ENCODE measurements at regions not wholly inside any gene's neighbourhood (a gene's known extent, or its start where the extent isn't known, plus 50 kb on each side); places are given as distances from the start of the nearest gene placed in this dataset.
"Not testable (repeated sequence)": the region's sequence is repeated elsewhere in the genome, so short reads cannot be mapped to it uniquely, and the experiment has no call there.

- Histone ChIP-seq H3K36me3 (no peaks in the 10 kb centered on the region), H3K4me3 (no peak overlapping the region), H3K9me3 (no peaks in the 10 kb centered on the region), H3K27me3 (no peaks in the 10 kb centered on the region), H3K4me1 (no peaks in the 10 kb centered on the region), H3K27ac (no peak overlapping the region)
- no peak for TF ChIP-seq POLR2A (IDR thresholded peaks at IDR 0.05)
- no peak for TF ChIP-seq CTCF (IDR thresholded peaks at IDR 0.05)
- intact Hi-C loops (cut with DNase I), result no loop called here
- DNase-seq, result no peak
- WGBS, 4 donors, result 17 to 26% (median 21%) methylated on average over 1 of the region's 1 CpG
- ATAC-seq, result no peak
Observed at GRCh38 chr6:51203504-51203903, 384.8 kb downstream of the TFAP2B start.

- ATAC-seq; H3K36me3 ChIP-seq; H3K27me3 ChIP-seq; DNase-seq; H3K9me3 ChIP-seq; H3K4me3 ChIP-seq; H3K27ac ChIP-seq; intact Hi-C loops (cut with DNase I); H3K4me1 ChIP-seq: not testable (repeated sequence)
- WGBS, 4 donors, result 73 to 82% (median 78%) methylated on average over 5 of the region's 5 CpGs
Observed at GRCh38 chr6:51206686-51207085, 388.0 kb downstream of the TFAP2B start.

GRCh38 chr6:51209651-51210050 lies 391.0 kb downstream of the TFAP2B start:
- no peaks in the 10 kb centered on the region for H3K4me1 ChIP-seq
- ATAC-seq (no peak), DNase-seq (no peak)
- H3K27ac ChIP-seq, result no peak overlapping the region
- intact Hi-C loops (cut with DNase I), result no loop called here
- H3K4me3 ChIP-seq, result no peak overlapping the region
- WGBS, 4 donors, result 81 to 84% (median 83%) methylated on average over 1 of the region's 1 CpG
- no peaks in the 10 kb centered on the region for H3K9me3 ChIP-seq
- H3K27me3 ChIP-seq, result no peaks in the 10 kb centered on the region
- TF ChIP-seq CTCF (IDR thresholded peaks at IDR 0.05) (no peak), POLR2A (IDR thresholded peaks at IDR 0.05) (no peak)
- no peaks in the 10 kb centered on the region for H3K36me3 ChIP-seq

GRCh38 chr6:51213811-51214210 lies 395.1 kb downstream of the TFAP2B start:
- DNase-seq (peak in 1 of 5 donors; percentile 19), ATAC-seq (no peak)
- Histone ChIP-seq H3K4me3 (peak overlapping the region in 1 of 12 donors; percentile 19), H3K27me3 (no peaks in the 10 kb centered on the region), H3K4me1 (no peaks in the 10 kb centered on the region), H3K27ac (no peak overlapping the region), H3K36me3 (no peaks in the 10 kb centered on the region), H3K9me3 (no peaks in the 10 kb centered on the region)
- intact Hi-C loops (cut with DNase I), result no loop called here
- no peak for TF ChIP-seq CTCF (IDR thresholded peaks at IDR 0.05)
- no peak for TF ChIP-seq POLR2A (IDR thresholded peaks at IDR 0.05)
- WGBS, 4 donors, result 8 to 14% (median 11%) methylated on average over 16 of the region's 16 CpGs

- H3K9me3 ChIP-seq, result no peaks in the 10 kb centered on the region
- ATAC-seq (no peak), DNase-seq (no peak)
- TF ChIP-seq CTCF (IDR thresholded peaks at IDR 0.05), result no peak
- no peak overlapping the region for H3K4me3 ChIP-seq
- intact Hi-C loops (cut with DNase I), result no loop called here
- H3K36me3 ChIP-seq, result no peaks in the 10 kb centered on the region
- H3K27ac ChIP-seq, result no peak overlapping the region
- WGBS, 4 donors, result 29 to 39% (median 35%) methylated on average over 4 of the region's 4 CpGs
- no peaks in the 10 kb centered on the region for H3K4me1 ChIP-seq
- no peaks in the 10 kb centered on the region for H3K27me3 ChIP-seq
Observed at GRCh38 chr6:51214442-51214841, 395.8 kb downstream of the TFAP2B start.

All from heart left ventricle (tissue), 16 donors.